SU-DHL-6 (cell line): ENCODE measurements at regions not wholly inside any gene's neighbourhood (a gene's known extent, or its start where the extent isn't known, plus 50 kb on each side); places are given as distances from the start of the nearest gene placed in this dataset.
"Not testable (repeated sequence)": the region's sequence is repeated elsewhere in the genome, so short reads cannot be mapped to it uniquely, and the experiment has no call there.

ENCODE experiments used
- H2AFZ ChIP-seq: fragments of 200-600 bp; sonication (generic); 2 replicates; pipeline ENCODE4 v1.6.1; 2014; ENCODE audit warnings: low read depth, mild to moderate bottlenecking, moderate library complexity, mixed read lengths, antibody characterized with exemption, low read length; ENCODE audit not compliant: severe bottlenecking
- H3F3A ChIP-seq: fragments of 200-600 bp; shearing (Covaris generic); 2 replicates; pipeline ENCODE4 v1.6.0; 2016; ENCODE audit warnings: antibody characterized with exemption, mild to moderate bottlenecking; ENCODE audit not compliant: insufficient read depth
- H3K27ac ChIP-seq: fragments of 200-600 bp; sonication (generic); 2 replicates; pipeline ENCODE4 v1.5.1; 2016; ENCODE audit warnings: low read depth, mild to moderate bottlenecking, low read length, moderate library complexity, mixed read lengths
- H3K27me3 ChIP-seq: fragments of 200-600 bp; sonication (generic), shearing (Covaris generic); 2 replicates; pipeline ENCODE4 v1.6.0; 2014; ENCODE audit warnings: mild to moderate bottlenecking, low read length
- H3K36me3 ChIP-seq: fragments of 200-600 bp; sonication (generic); 2 replicates; pipeline ENCODE4 v1.6.1; 2014; ENCODE audit warnings: mild to moderate bottlenecking, low read length, mixed read lengths
- H3K4me2 ChIP-seq: fragments of 300-600, 200-600 bp; shearing (Covaris generic), sonication (generic); 2 replicates; pipeline ENCODE4 v1.6.0; 2014; ENCODE audit warnings: low read length, low read depth, mild to moderate bottlenecking; ENCODE audit not compliant: poor library complexity, severe bottlenecking
- H3K4me3 ChIP-seq: fragments of 200-600 bp; sonication (generic); 2 replicates; pipeline ENCODE4 v1.5.1; 2014; ENCODE audit warnings: antibody characterized with exemption, low read length, mild to moderate bottlenecking, mixed read lengths; ENCODE audit not compliant: insufficient read depth, poor library complexity, severe bottlenecking
- H3K79me2 ChIP-seq: fragments of 200-600 bp; sonication (generic); 2 replicates; pipeline ENCODE4 v1.6.1; 2014; ENCODE audit warnings: mild to moderate bottlenecking, low read length, moderate library complexity; ENCODE audit not compliant: insufficient read depth
- H3K9ac ChIP-seq: fragments of 200-600 bp; sonication (generic); 2 replicates; pipeline ENCODE4 v1.7.0; 2014; ENCODE audit warnings: mild to moderate bottlenecking, low read length
- H3K9me2 ChIP-seq: fragments of 200-600 bp; sonication (generic); replicated peaks from 2 replicates; pipeline ENCODE4 v1.6.1; 2014; ENCODE audit warnings: low read length; ENCODE audit not compliant: insufficient read depth
- H3K9me3 ChIP-seq: fragments of 200-600 bp; sonication (generic); 2 replicates; pipeline ENCODE4 v1.6.1; 2014; ENCODE audit warnings: low read length, mixed read lengths; ENCODE audit not compliant: insufficient read depth
- H4K20me1 ChIP-seq: fragments of 200-600 bp; sonication (generic); 2 replicates; pipeline ENCODE4 v1.6.1; 2014; ENCODE audit warnings: low read depth, mild to moderate bottlenecking, antibody characterized with exemption, low read length, moderate library complexity, mixed read lengths
- CTCF ChIP-seq: fragments of 200-600 bp; sonication (generic); IDR thresholded peaks from one replicate; pipeline ENCODE4 v1.5.1; 2017; ENCODE audit warnings: antibody characterized with exemption, mild to moderate bottlenecking, low read length, moderate library complexity; ENCODE audit not compliant: insufficient read depth, poor library complexity, severe bottlenecking
- EZH2phosphoT487 ChIP-seq: fragments of 200-600 bp; sonication (generic), shearing (Covaris generic); conservative IDR thresholded peaks from 2 replicates; pipeline ENCODE4 v1.6.1; 2018; ENCODE audit warnings: mild to moderate bottlenecking, antibody characterized with exemption, low read length, moderate library complexity, mixed read lengths

DNA sequence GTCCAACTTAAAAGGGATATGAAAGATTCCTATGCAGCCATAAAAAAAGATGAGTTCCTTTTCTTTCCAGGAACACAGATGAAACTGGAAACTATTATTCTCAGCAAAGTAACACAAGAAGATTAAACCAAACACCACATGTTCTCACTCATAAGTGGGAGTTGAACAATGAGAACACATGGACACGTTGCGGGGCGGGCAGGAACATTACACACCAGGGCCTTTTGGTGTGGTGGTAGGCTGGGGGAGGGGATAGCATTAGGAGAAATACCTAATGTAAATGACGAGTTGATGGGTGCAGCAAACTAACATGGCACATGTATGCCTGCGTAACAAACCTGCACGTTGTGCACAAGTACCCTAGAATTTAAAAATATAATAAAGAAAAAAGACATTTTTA, 516.1 kb downstream of the LRRC70 start:
- H3K27ac ChIP-seq, result no peak overlapping the region
- H3K27me3 ChIP-seq, result no peaks in the 10 kb centered on the region
- H4K20me1 ChIP-seq, result no peaks in the 10 kb centered on the region
- no peaks in the 10 kb centered on the region for H3K79me2 ChIP-seq
- TF ChIP-seq CTCF (no peak), EZH2phosphoT487 (no peak)
- no peak overlapping the region for H2AFZ ChIP-seq
- H3K9me2 ChIP-seq, result no peaks in the 10 kb centered on the region
- H3F3A ChIP-seq, result no peaks in the 10 kb centered on the region
- no peak overlapping the region for H3K9ac ChIP-seq
- no peaks in the 10 kb centered on the region for H3K36me3 ChIP-seq
- no peak overlapping the region for H3K4me2 ChIP-seq
- H3K4me3 ChIP-seq, result no peak overlapping the region
- no peaks in the 10 kb centered on the region for H3K9me3 ChIP-seq

DNA sequence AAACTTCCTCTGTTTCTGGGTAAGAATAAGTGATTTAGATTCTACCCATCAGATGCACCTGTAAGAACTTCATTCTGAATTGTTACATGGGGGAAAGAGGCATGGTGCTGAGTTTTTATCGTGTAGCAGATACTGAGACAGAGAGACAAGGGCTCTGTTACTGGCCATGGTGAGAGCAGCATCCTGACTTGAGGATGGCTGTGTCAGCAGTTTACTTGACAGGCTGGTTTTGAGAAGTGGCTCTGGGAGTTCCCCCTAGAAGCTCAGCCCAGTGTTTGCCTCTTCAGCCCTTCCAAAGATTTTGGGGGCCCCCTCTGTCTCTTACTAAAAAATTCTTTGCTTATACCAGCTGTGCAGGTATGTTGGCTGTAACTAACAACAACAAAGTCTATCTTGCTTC, 510.5 kb downstream of the LRRC70 start:
- H3K27ac ChIP-seq, result no peak overlapping the region
- H3K9me2 ChIP-seq, result no peaks in the 10 kb centered on the region; the same call in 1 of the 2 replicates
- no peak overlapping the region for H3K4me3 ChIP-seq
- H3K9me3 ChIP-seq, result no peaks in the 10 kb centered on the region
- H2AFZ ChIP-seq, result no peak overlapping the region
- no peaks in the 10 kb centered on the region for H3K79me2 ChIP-seq
- no peak overlapping the region for H3K4me2 ChIP-seq
- H3F3A ChIP-seq, result no peaks in the 10 kb centered on the region
- no peaks in the 10 kb centered on the region for H3K27me3 ChIP-seq
- H3K36me3 ChIP-seq, result no peaks in the 10 kb centered on the region
- H4K20me1 ChIP-seq, result no peaks in the 10 kb centered on the region
- TF ChIP-seq EZH2phosphoT487 (no peak), CTCF (no peak)
- H3K9ac ChIP-seq, result no peak overlapping the region

DNA sequence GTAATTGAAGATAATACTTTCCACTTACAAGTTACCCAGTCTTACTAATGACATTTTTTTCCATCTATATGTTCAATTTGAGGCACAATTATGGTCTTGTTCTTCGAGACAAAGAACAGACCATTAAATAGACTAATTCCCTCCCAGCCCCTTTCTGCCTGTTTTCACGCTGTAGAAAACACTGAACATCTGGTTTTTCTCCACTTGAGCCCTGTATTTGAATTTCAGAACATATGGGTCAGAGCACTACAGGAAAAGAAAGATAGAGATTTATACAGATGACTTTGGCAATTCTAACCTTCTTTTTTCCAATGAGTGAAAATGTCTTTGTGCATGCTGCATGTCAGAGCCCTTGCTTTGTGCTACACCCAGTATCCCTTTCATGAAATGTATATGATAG, 506.9 kb downstream of the LRRC70 start:
- Histone ChIP-seq H3K27ac (no peak overlapping the region), H3K4me2 (no peak overlapping the region), H3K9me2 (no peaks in the 10 kb centered on the region; the same call in 1 of the 2 replicates), H3K9ac (no peak overlapping the region), H3K36me3 (no peaks in the 10 kb centered on the region), H3K27me3 (no peaks in the 10 kb centered on the region), H4K20me1 (no peaks in the 10 kb centered on the region), H3K9me3 (no peaks in the 10 kb centered on the region), H3K79me2 (no peaks in the 10 kb centered on the region), H3F3A (no peaks in the 10 kb centered on the region), H3K4me3 (no peak overlapping the region), H2AFZ (no peak overlapping the region)
- TF ChIP-seq CTCF (no peak), EZH2phosphoT487 (no peak)

DNA sequence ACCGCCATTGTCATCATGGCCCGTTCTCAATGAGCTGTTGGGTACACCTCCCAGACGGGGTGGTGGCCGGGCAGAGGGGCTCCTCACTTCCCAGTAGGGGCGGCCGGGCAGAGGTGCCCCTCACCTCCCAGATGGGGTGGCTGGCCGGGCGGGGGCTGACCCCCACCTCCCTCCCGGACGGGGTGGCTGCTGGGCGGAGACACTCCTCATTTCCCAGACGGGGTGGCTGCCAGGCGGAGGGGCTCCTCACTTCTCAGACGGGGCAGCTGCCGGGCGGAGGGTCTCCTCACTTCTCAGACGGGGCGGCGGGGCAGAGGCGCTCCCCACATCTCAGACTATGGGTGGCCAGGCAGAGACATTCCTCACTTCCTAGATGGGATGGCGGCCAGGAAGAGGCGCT, 505.1 kb downstream of the LRRC70 start:
- not testable (repeated sequence) for H3K4me2 ChIP-seq, H3K79me2 ChIP-seq, H3K9me3 ChIP-seq

More for the DNA sequence above, 505.1 kb downstream of the LRRC70 start:
- not testable (repeated sequence) for H3K4me3 ChIP-seq, H4K20me1 ChIP-seq, H3K27ac ChIP-seq, H3K36me3 ChIP-seq, H3K27me3 ChIP-seq, H3K9me2 ChIP-seq, H3K9ac ChIP-seq, H2AFZ ChIP-seq, H3F3A ChIP-seq
